ENCODE measurements at regions not wholly inside any gene's neighbourhood (a gene's known extent, or its start where the extent isn't known, plus 50 kb on each side); places are given as distances from the start of the nearest gene placed in this dataset.

DNA sequence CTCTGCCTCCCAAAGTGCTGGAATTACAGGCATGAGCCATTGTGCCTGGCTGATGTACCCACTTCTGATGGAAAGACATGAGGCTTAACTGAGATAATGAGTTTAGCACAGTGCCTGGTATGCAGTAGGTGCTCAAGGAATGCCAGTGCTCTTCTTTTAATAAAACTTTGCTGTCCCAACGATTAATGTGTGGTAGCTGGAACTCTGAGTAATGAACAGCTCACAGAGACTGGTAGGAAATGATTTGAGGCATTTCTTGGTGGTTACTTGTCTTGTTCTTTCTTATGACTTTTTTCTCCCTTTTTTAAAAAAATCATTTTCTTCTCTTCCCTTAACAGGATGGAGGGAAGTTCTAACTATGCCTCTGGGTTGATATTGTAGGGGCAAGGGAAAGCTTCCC lies 235.7 kb upstream of the PWP1 start:
- DNase-seq: no peak

DNA sequence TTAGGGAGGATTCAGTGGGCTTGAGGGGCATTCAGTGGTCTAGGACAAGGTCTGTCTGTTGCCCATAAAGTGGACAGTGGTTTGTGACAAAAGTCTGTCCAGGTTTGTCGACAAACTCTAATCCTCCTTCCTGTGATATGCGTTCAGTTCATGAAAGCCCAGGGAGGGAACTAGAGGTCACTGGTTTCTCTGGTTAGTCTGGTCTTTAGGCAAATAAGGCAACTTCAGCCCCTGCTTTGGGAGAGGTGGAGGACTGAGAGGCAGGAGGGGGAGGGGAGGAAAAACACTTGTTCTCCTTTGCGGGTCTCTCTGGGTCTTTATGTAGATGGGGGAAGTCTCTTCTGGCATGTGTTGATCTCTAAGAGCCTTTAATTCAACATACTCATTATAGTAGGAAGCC lies 235.1 kb upstream of the PWP1 start:
- DNase-seq: no peak

DNA sequence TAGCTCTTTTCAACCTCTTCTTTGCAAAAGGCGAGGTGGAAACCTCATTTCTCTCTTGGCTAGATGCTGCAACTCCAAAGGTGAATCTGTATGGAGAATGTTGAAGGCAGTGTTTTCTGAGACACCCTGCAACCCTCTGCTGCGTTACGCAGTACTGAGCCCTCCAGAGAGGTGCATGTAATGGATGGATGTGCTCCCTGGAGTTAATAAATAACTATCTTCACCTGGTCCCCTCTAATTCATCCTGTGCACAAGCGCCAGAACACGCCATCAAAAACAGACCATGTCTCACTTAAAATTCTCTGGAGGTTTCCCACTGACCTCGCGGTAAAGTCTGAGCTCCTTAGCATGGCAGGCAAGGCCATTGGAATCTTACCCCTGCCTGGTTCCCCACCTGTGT lies 234.4 kb upstream of the PWP1 start:
- no peak for DNase-seq

DNA sequence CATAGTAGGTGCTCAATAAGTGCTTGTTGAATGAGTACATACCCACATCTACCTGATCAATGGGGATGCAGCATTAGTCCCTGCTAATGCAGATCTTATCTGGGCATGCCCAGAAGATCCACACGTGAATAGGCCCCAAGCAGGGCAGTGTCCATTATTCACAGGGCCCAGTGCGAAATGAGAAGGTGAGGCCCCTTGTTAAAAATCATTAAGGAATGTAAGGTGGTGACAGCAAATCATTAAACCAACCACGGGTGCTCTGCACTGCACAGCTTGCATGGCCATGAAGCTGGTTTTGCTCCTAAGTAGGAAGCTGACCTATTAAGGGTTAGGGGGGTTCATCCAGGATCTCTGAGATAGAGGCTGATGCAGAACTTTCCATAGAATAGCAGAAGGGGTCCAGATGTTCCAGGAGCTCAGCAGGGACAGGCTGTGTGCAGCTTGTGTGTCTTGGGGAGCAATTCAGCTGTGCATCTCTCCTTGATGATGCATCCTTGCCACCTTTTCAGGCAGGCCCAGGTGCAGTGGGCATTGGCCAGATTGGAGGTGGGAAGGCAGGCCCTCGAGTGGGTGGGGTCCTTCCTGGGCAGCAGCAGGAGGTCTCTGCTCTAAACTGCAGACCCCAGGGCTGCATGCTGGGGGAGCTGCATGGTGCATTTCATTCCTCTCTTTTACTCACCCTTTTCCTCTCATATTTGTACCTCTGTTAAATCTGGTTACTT lies 231.3 kb upstream of the PWP1 start:
- no peak for DNase-seq

DNA sequence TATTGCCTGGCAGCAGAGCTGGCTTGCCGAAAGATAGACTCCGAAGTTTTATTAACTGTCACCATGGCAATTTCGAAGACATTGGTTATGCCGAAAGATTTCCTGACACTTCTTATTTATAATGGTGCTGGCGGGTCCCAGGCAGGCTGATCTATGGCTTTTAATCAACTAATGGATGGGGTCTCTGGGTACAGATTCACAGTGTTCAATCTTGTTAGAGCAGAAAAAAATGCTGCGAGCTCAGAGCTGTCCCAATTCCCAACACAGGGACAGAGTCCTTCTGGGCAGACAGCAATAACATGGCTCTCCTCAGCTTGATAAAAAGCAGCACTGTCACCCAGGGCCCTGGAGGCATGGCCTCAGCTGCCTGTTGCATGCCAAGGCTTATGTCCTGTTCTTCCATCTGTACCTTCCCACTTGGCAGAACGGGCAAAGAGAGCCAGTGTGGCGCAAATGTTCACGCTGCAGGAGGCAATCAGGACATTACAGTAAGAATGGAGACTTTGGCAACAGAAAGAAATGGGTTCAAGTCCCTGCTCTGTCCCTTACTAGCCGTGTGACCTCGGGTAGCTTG lies 228.2 kb upstream of the PWP1 start:
- no peak for DNase-seq

DNA sequence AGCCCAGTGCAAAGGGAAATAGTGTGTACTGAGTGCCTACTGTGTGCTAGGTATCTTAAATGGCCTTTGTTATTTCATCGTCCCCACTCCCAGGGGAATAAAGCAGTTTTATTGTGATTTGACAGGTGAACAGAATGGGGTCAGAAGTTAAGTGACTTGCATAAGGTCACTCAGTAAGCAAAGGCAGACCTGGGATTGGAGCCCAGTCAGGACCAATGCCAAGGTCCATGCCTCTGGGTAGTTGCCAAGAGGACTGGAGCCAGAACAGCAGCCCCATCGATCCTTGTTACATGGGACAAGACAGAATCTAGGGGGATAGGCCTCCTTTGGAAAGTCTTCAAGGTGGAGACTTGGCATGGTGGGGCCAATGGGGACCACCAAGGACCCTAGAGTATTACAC lies 227.4 kb upstream of the PWP1 start:
- no peak for DNase-seq

DNA sequence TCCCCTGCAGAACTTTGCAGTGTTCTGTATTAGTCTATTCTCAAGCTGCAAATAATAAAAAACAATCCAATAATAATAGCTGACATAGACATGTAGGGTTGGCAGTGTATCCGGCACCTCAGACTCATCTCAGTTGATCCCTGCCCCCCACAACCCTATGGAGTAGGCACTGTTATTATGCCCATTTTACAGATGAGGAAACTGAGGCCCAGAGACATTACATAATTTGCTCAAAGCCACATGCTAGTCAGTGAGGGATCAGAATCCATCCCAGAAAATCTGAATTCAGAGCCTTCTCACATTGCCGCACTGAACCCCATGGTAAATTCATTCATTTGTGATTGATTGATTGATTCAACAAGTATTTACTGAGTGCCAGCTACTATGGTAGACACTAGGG lies 226.6 kb upstream of the PWP1 start:
- DNase-seq: no peak

DNA sequence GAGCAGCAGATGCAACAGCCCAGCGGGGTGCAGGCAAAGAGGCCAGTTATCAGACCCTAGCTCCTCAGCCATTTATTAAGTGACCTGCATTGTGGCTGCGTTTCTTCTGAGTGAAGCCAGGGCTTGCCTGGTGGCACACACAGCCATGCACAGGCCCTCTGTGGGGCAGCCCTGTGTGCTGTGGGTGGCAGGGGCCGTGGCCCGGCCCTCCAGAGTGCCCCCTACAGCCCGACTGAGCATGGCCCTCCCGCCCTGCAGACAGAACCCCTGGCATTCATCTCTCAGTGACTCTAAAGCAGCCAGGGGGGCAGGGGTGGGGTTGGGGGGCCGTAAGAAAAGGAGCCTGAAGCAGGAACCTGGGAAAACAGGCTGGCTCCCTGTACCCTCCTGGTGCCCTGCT lies 226.0 kb upstream of the PWP1 start:
- no peak for DNase-seq

DNA sequence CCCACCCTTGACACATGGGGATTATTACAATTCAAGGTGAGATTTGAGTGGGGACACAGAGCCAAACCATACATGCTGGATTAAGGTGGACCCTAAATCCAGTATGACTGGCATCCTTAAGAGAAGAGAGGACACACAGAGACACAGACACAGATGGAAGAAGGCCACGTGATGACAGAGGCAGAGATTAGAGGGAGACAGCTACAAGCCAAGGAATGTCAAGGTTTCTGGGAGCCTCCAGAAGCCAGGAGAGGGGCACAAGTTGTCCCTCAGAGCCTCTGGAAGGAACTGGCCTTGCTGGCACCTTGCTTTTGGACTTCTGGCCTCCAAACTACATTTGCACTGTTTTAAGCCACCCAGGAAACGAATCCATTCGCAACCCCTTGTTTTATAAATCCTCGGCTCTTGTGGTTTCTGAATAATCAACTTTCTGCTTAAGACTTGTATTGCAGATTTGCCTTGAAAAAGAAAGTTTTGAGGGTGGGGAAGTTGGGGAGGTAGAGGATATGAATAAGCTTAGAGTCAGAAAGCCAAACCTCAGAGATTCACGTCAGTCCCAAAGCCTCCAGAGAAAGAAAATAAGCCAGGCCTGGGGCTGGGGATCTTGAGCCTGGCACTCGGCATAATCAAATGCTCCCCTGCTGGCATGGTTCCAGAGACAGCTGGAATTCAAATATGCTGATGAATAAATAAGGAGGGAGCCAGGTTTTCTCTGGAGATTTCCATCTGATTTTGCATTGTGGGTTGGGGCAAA lies 224.2 kb upstream of the PWP1 start:
- DNase-seq: no peak

DNA sequence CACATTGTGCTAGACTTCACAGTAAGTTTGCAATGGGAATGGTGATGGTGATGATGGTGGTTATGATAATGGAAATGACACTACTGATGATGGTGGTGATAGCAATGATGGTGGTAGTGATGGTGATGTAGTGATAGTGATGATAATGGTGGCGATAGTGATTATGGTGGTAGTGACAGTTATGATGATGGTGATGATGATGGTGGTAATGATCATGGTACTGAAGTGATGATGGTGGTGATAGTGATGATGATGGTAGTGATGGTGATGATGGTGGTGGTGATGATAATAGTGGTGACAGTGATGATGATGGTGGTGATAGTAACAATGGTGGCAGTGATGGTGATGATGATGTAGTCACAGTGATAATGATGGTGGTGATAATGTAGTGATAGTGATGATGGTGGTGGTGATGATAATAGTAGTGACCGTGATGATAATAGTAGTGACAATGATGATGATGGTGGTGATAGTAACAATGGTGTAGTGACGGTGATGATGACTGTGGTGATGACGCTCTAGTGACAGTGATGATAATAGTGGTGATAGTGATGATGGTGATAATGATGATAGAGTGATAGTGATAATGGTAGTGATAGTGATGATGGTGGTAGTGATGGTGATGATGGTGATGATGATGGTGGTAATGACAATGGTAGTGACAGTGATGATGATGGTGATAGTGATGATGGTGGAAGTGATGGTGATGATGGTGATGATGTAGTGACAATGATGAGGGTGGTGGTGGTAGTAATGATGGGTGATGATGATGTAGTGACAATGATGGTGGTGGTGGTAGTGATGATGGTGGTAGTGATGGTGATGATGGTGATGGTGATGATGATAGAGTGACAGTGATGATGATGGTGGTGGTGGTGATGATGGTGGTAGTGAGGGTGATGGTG lies 222.9 kb upstream of the PWP1 start:
- DNase-seq: no peak

DNA sequence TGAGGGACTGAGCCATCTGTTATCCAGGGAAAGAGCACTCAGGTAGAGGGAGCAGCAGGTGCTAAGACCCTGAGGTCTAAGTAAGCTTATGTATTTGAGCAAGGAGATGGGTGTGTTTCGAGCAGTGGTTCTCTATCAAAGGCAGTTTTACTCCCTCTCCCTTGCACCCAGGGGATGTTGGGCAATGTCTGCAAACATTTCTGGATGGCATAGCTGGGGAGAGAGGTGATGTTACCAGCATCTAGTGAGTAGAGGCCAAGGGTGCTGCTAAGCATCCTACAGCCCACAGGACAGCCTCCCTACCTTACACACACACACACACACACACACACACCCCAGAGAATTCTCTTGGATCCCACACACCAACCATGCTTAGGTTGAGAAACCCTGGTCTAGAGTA lies 221.0 kb upstream of the PWP1 start:
- no peak for DNase-seq

DNA sequence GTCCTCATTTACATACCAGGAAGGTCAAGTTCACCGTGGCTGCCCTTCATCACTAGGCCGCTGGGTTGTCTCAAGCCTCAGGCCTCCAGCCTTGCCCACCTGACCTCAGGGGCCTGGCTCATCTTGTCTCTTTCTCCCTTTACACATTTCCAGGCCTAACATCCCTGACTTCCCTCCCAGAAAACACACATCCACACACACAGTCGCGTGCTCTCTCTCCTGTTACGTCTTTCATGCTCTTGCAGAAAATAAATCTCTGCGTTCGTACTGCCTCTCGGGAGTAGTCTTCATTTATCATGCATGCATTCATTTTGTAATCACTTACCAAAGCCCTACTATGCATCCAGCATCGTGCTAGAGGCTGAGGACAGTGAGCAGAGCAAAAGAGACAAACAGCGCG lies 220.0 kb upstream of the PWP1 start:
- no peak for DNase-seq

DNA sequence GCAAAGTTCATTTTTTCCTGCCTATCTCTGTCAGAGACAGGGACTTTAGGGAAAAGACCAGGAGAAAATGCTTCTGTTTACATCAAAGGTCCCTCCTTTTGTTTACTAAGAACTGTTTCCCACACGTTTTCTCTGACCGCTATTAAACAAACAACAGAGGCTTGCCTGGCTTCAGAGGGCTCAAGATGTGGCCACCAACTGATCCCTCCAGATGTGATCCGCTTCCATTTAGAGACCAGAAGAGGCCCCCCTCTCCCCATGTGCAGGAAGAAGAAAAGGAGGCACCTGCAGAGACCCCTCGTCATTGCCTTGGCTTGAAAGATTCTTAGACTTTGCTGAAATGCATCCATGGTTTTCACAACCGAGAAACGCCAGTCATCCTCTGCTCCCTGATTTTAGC lies 217.9 kb upstream of the PWP1 start:
- DNase-seq: no peak

DNA sequence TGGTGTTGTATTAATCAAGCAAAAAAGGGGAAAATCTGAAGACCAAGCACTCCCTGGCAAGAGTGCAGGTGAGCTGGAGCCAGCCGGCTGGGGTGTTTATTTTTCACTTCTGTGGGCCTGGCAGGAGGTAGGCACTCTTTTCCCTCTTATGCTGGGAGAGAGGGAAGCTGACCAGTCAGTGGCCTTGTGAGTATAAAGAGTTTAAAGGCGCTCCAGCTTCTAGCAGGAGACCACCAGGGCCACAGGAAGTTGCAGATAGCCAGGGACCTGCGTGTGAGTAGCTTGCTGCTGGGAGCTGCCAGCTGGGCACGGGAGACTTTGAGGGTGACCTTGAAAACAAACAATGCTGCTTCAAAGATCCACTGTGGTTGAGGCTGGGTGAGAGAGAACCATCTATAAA lies 217.4 kb upstream of the PWP1 start:
- no peak for DNase-seq

DNA sequence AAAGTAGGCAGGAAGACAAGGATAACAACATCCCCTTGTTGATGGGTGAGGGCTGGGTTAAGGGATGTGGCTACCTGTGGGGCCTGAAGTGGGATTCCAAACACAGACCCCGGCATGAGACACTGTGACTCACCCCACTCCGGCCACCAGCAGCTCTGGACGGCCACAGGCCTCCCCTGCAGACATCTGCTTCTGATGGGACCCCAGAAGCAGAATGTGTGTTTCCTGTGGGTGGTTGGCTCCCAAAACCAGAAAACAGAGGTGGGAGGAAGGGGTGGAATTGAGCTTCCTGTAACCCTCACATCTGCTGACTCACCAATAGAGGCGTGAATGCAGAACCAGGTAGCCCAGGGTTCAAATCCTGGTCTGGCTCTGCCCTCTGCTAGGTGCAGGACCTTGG lies 216.6 kb upstream of the PWP1 start:
- DNase-seq: no peak

DNA sequence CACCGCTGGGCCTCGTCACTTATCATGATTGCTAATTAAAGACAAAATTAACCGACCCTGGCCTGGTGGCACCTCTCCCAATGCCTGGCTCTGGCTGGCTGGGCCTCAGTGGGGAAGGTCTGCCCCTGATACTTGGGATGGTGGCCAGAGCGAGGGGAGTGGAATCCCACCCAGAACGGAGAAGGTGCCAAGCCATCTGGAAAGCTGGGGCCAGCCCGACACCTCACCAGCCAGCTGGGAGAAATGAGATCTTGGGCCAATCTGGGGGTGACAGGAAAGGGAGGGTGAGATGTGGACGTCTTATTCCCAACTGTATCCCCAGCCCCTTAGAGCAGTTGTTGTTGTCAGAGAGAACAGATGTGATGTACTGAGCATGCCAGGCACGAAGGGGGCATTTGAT lies 215.0 kb upstream of the PWP1 start:
- DNase-seq: no peak

DNA sequence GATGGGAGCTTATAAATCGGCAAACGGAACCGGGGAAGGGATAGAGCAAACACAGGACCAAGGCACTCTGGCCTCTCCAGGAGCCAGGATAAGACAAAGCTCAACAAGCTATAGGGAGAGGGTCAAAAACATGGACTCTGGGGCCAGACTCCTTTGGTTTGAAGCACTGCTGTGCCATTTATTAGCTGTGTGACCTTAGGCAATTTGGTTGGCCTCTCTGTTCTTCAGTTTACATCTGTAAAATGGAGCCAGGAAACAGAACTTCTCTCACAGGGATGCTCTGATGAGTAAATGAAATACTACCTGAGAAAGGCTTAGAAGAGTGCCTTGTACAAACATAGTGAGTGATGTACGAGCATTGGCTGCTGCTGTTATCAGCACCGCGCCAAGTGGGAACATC lies 213.3 kb upstream of the PWP1 start:
- no peak for DNase-seq

DNA sequence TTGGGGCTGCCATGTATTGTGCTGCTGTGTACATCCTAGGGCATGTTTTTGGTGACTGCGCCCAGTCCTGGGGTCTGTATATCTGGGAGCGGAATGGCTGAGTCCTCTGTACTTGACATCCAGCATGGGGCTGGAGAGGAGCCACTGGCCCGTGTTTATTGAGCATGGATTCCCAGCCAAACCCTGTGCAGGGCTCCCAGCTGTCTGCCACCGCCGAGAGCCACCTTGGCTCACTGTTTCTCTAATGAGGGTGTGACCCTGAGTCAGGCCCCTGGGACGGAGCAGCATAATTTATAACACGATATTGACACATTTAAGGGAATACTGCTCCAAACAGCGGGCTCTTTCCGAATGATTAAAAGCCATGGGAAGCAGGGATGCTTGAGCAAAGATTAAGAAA lies 211.5 kb upstream of the PWP1 start:
- DNase-seq: no peak

DNA sequence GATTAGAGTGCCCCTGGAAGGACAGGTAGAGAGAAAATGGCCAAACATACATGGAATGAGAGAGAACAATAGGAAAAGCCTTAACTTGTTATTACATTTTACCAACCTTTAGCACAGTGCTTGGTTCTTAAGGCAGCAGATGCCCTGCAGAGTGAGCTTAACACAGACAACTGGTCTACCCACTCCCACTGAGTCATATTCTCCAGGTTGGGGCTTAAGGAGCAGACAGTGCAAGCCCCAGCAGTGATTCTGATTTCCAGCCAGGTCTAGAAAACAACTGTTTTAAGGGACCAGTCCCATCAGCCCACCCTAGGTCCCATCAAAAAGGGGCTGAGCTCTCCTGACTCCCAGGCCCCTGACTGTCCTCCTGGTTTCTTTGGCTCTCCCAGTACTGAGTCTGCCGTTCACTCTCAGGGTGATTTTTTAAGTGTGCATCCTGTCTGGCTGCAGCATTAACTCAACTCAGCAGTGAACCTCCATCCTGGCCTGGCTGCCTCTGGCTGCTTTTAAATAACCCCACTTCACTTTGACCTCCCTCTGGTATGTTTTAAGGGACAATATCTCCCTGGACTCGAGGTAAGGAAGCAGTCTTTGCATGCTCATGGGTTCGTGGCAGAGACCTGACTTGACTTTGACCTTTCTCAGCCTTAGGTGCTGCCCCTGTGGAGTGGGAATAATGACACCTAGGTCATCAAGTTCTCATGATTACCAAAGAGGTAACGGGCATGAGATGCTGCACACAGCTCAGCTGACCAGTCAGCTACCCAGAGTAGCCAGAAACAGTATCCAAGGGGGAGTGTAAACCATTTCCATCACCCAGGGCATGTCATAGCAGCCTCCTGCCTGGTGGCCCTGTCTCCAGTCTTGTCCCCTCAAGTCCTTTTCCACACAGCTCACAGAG lies 210.7 kb upstream of the PWP1 start:
- DNase-seq: no peak

DNA sequence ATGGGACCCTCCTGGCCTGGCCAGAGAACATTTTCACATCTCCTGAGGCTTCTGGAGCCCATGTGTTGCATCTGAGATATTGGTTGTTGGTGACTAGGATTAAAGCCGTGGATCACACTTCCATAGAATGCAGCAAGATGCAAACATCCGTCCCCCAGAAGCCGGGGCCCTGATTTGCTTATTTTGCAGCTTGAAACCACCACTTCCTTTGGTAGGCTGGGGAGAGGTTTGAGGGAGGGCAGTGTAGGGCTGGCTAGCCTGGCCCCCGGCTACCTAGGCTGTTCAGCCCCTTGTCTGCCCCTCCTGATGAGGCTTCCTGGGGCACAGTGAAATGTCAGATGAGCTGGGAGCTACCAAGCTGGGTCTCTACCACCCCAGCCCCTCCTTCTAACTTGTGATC lies 209.7 kb upstream of the PWP1 start:
- DNase-seq: no peak

DNA sequence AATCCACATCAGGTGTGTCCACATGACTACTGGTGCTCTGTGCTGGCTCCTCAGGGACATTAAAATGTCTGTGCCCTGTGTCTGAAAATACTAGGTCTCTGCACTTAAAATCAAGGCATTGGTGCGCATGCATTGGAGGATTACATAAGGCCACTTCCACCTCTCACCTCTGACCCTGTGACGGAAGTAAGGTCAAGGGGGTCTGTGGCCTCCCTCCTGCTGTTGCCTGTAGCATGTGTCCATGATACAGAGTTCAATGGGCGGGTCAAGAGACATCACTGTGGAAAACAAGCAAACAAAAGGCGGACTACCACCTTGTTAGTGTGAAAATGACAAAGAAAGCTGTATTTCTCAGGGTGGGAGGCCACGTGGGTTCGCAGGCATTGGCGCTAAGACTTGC lies 208.6 kb upstream of the PWP1 start:
- no peak for DNase-seq

DNA sequence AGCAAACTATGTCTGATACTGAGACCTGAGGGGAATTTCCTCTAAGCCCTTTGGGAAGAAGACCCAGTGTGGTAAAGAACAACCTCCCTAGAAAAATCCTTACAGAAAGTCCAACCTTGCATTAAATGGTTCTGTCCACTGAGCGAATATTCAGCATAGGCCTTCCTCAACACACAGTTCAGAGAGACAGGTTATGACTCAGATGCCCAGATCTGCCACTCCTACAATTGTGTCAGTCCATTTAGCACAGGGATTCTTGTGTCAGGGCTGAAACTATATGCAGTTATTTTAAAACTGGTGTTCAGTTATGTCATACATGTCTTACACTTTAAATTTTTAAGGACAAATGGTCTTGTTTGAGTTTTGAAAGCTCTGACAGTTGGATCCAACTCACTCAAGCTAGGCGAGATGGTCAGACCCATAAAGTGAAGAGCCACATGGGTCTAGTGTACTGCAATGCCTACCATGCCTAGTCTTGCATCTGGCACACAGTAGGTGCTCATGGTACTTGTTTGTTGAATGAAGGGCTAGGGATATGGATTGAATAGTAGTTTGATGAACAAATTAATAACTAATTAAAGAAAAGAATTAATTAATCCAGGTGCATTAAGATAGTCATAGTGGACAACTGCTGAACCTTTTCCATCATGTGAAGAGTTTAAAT lies 207.5 kb upstream of the PWP1 start:
- no peak for DNase-seq
